Activated B cell treated with CpG ODN at 0.5 μM for 24 hours (primary cell): ENCODE measurements at regions not wholly inside any gene's neighbourhood (a gene's known extent, or its start where the extent isn't known, plus 50 kb on each side); places are given as distances from the start of the nearest gene placed in this dataset.

Experiments used
- ATAC-seq: fragments of 200-7000 bp; cut with Tn5 transposase; one replicate; pipeline ENCODE4 v1.10.0; 2021; ENCODE audit warnings: low read depth, mild to moderate bottlenecking, moderate library complexity
- CTCF ChIA-PET: fragments of 350-600 bp; sonication (Branson Sonifier 250); formaldehyde crosslinking; loops from one replicate; lab custom pipeline; 2021; ENCODE audit warnings: antibody characterized with exemption; lab: Charles Lee
- POLR2A ChIA-PET: fragments of 350-600 bp; sonication (Branson Sonifier 250); formaldehyde crosslinking; loops from one replicate; lab custom pipeline; 2021; ENCODE audit warnings: antibody characterized with exemption; lab: Charles Lee
- DNase-seq: peaks from one replicate; pipeline ENCODE4 v3.0.0; 2022
- H3K27ac Mint-ChIP-seq: one replicate; pipeline ENCODE4 v1.8.0; 2020; ENCODE audit warnings: mixed read lengths
- H3K27me3 Mint-ChIP-seq: one replicate; pipeline ENCODE4 v1.8.0; 2021; ENCODE audit warnings: mixed read lengths
- H3K36me3 Mint-ChIP-seq: one replicate; pipeline ENCODE4 v1.8.0; 2021; ENCODE audit warnings: low read depth, mixed read lengths
- H3K4me1 Mint-ChIP-seq: one replicate; pipeline ENCODE4 v1.8.0; 2021; ENCODE audit warnings: mixed read lengths
- H3K4me3 Mint-ChIP-seq: one replicate; pipeline ENCODE4 v1.8.0; 2020; ENCODE audit warnings: mild to moderate bottlenecking, mixed read lengths
- H3K9me3 Mint-ChIP-seq: one replicate; pipeline ENCODE4 v1.8.0; 2020; ENCODE audit warnings: mixed read lengths
- CTCF ChIP-seq: fragments of 200-600 bp; IDR thresholded peaks from one replicate; pipeline ENCODE4 v1.8.0; 2022; ENCODE audit warnings: antibody characterized with exemption, mild to moderate bottlenecking
- intact Hi-C: fragments of 100-400 bp; cut with micrococcal nuclease; formaldehyde crosslinking; loops from one replicate; pipeline ENCODE4 v1.15.1; 2024

GRCh38 chr2:138296365-138296764 lies 205.2 kb upstream of the SPOPL start:
- H3K36me3 Mint-ChIP-seq, result no peaks in the 10 kb centered on the region
- no peak overlapping the region for H3K4me3 Mint-ChIP-seq
- CTCF ChIA-PET, result no interaction called here
- no peak overlapping the region for H3K27ac Mint-ChIP-seq
- H3K9me3 Mint-ChIP-seq, result peaks cover 1% of the 10 kb centered on the region
- DNase-seq (no peak), ATAC-seq (no peak)
- peaks cover 15% of the 10 kb centered on the region for H3K4me1 Mint-ChIP-seq
- POLR2A ChIA-PET, result no interaction called here
- intact Hi-C loops, result no loop called here
- TF ChIP-seq CTCF, result no peak
- H3K27me3 Mint-ChIP-seq, result no peaks in the 10 kb centered on the region

GRCh38 chr2:138298120-138298814 lies 203.3 kb upstream of the SPOPL start:
- Mint-ChIP-seq H3K27ac (no peak overlapping the region), H3K4me3 (no peak overlapping the region), H3K36me3 (no peaks in the 10 kb centered on the region), H3K27me3 (no peaks in the 10 kb centered on the region), H3K4me1 (peaks cover 15% of the 10 kb centered on the region), H3K9me3 (no peaks in the 10 kb centered on the region)
- POLR2A ChIA-PET, result no interaction called here
- no peak for DNase-seq
- CTCF ChIA-PET, result no interaction called here
- TF ChIP-seq CTCF, result no peak
- intact Hi-C loops, result no loop called here
- no peak for ATAC-seq

GRCh38 chr2:138298900-138299299 lies 202.7 kb upstream of the SPOPL start:
- H3K27ac Mint-ChIP-seq, result no peak overlapping the region
- H3K4me1 Mint-ChIP-seq, result peaks cover 15% of the 10 kb centered on the region
- intact Hi-C loops, result no loop called here
- TF ChIP-seq CTCF, result no peak
- no peak overlapping the region for H3K4me3 Mint-ChIP-seq
- no peaks in the 10 kb centered on the region for H3K36me3 Mint-ChIP-seq
- no peaks in the 10 kb centered on the region for H3K27me3 Mint-ChIP-seq
- DNase-seq (no peak), ATAC-seq (no peak)
- CTCF ChIA-PET, result no interaction called here
- no peaks in the 10 kb centered on the region for H3K9me3 Mint-ChIP-seq
- POLR2A ChIA-PET, result no interaction called here

GRCh38 chr2:138306626-138307025 lies 194.9 kb upstream of the SPOPL start:
- no peak overlapping the region for H3K27ac Mint-ChIP-seq
- H3K4me3 Mint-ChIP-seq, result no peak overlapping the region
- TF ChIP-seq CTCF, result no peak
- no peak for ATAC-seq
- H3K4me1 Mint-ChIP-seq, result no peaks in the 10 kb centered on the region
- H3K9me3 Mint-ChIP-seq, result peaks cover 4% of the 10 kb centered on the region
- H3K27me3 Mint-ChIP-seq, result no peaks in the 10 kb centered on the region
- no peaks in the 10 kb centered on the region for H3K36me3 Mint-ChIP-seq
- DNase-seq, result no peak
- CTCF ChIA-PET, result no interaction called here
- intact Hi-C loops, result no loop called here
- POLR2A ChIA-PET, result no interaction called here

- no peak for ATAC-seq
- H3K4me3 Mint-ChIP-seq, result no peak overlapping the region
- intact Hi-C loops, result no loop called here
- TF ChIP-seq CTCF, result no peak
- DNase-seq, result no peak
- no peaks in the 10 kb centered on the region for H3K27me3 Mint-ChIP-seq
- no peak overlapping the region for H3K27ac Mint-ChIP-seq
- ChIA-PET CTCF (no interaction called here), POLR2A (no interaction called here)
- no peaks in the 10 kb centered on the region for H3K4me1 Mint-ChIP-seq
- H3K9me3 Mint-ChIP-seq, result peaks cover 4% of the 10 kb centered on the region
- no peaks in the 10 kb centered on the region for H3K36me3 Mint-ChIP-seq
Observed at GRCh38 chr2:138307099-138307498, 194.5 kb upstream of the SPOPL start.
